GM19324 (cell line): ENCODE measurements at regions not wholly inside any gene's neighbourhood (a gene's known extent, or its start where the extent isn't known, plus 50 kb on each side); places are given as distances from the start of the nearest gene placed in this dataset.
"Not testable (repeated sequence)": the region's sequence is repeated elsewhere in the genome, so short reads cannot be mapped to it uniquely, and the experiment has no call there.

Source experiments
- ATAC-seq: cut with Tn5 transposase; IDR thresholded peaks from one replicate; pipeline ENCODE4 v1.9.1; 2021; ENCODE audit warnings: mild to moderate bottlenecking, moderate library complexity; ENCODE audit not compliant: unreplicated experiment, low FRiP score

DNA sequence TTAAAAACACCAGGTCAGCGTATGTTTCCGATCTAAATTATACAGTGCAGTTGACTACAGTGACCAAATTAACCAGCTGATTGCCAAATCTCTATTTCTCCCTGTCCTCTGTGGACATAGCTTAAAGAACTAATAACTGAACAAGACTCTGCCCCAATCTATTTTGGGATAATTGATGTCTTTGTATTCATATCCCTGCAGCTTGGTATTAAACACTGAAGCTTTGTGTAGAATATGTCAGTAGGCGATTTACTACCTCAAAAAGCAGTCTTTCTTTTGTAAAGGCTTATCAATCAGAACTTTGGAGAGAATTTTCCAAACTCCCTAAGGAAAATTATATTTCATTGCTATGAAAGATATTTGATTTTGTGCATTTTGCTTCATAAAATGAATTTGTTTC, 258.2 kb downstream of the SOX2 start:
- no peak for ATAC-seq

GRCh38 chr3:181971424-181971823, 259.7 kb downstream of the SOX2 start:
- no peak for ATAC-seq

GRCh38 chr3:181974198-181974597, 262.5 kb downstream of the SOX2 start:
- ATAC-seq, result no peak

DNA sequence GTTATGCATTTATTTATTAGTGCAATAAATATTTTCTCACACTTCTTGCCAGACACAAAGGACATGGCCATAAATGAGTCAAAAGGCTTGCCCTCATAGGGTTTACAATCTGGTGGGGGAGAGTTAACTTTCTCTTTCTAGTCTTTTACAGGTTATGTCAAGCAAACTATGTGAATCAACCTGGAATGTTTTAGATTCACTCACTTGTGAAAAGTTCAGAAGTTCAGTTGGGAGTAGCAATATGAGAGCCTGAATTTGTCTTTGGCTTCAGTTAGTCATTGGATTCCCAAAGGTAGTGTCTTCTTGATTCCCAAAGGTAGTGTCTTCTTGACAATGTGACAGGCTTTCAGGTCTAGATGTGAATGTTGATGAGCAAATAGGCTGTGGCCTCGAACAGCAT, 264.8 kb downstream of the SOX2 start:
- ATAC-seq, result no peak

- no peak for ATAC-seq
Observed at GRCh38 chr3:181985386-181985785, 273.7 kb downstream of the SOX2 start.

- ATAC-seq, result no peak
Observed at GRCh38 chr3:181987736-181988135, 276.0 kb downstream of the SOX2 start.

DNA sequence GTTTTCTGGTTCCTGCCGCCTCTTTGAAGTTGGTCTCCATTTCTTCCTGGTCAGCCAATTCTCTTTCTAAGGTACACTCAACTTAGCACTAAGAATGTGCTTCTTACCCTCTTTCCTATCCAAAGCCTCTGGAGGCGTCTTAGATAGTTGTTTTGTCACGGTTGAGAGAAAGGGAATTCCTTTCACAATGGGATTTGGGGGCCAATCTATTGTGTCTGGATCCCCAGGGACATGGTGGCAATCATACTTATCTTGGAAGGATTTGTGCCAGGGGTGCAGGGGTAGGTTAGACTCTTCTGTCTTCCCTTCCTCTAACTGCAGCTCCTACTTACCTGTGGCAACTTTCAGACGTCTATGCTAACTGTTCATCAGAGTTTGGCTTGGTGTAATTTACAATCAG, 287.1 kb downstream of the SOX2 start:
- no peak for ATAC-seq

DNA sequence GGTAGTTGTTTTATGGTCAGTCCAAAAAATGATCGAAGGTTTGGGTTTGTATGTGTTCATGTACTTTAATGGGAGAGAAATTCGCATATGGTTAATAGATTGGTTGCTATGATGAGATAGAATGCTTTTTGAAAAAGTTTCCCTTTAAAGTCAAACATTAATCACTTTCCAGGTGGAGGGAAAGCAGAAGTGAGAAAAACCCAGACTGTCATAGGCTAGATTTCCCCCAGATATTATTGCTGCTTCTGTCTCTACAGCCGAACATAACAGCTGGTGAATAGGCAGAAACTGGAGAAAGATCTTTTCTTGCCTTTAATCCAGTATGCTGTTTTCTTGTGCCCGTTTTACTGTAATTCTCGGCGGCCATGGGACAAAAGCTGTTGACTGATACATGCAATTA, 287.6 kb downstream of the SOX2 start:
- peak; percentile 74 for ATAC-seq

DNA sequence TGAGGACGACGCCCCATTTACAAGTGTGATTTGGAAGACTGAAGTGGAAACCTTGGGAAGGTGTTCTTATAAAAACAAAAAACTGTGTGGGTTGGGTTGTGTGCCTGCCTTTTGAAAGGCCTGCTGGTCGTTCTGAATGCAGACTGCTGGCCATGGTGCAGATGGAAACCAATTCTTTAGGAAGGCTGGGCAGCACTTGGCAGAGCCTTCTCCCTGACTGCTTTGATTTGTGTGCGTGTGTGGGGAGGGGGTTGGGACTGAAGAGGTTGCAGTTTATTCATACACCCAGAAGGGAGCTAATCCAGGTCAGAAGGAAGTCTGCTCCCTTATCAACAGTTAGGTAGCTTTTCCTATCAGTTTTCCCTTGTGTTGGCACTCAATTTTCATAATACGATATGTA, 288.7 kb downstream of the SOX2 start:
- ATAC-seq, result no peak

DNA sequence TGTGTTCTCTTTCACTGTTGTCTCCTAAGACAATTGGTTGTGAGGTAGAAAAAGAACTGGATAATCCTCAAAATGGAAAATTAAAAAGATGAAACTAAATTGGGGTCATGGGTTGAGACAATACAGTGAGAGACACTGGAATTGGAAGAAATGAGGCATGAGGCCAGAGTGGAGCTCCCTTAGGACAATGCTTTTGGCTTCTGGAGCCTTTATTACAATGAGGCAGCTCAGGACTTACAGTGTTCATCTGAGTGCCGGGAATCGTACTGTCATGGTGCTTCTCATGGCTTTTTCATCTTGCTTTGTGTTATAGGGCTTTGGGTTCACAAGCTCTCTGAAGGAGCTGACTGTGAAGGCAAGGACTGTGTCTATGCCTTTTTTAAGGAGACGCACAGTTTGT, 293.5 kb downstream of the SOX2 start:
- no peak for ATAC-seq

- ATAC-seq, result no peak
Observed at GRCh38 chr3:182005701-182006100, 294.0 kb downstream of the SOX2 start.

DNA sequence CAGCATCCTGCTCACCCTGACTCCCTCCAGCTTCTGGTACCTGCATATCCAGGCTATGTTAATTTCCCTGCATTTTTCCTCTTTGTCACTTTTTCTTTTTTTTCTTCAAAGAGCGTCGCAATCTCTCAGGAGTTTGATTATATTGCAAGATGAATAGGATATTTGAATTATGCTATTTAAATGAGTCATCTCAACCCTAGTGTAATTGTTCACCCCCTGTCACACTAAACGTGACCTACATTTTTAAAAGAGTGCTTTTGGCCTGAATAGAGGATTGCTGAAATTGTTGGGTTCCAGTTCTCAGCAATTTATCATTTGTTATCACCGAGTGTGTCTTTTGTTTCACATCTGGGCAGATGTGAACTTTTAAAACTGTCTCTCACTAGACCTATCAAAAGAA, 294.7 kb downstream of the SOX2 start:
- ATAC-seq, result no peak

- ATAC-seq, result no peak
Observed at GRCh38 chr3:182007441-182007840, 295.7 kb downstream of the SOX2 start.

DNA sequence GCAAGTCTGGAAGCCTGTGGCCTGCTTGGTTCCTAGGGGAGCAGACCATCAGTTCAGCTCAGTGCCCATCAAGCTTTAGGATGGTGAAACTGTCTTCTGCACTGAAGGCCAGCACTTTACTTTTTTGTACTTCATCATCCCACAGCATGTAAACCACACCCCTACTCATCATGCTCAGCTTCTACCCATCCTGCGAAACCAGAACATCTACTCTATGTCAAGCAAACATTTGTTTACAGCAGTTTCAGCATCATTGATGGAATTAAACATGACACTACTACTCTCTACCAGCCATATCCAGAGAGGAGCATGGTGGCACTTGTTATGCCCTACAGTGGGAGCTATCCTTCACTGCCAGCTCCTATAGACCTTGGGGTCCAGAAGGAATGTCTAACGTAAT, 306.6 kb downstream of the SOX2 start:
- no peak for ATAC-seq

DNA sequence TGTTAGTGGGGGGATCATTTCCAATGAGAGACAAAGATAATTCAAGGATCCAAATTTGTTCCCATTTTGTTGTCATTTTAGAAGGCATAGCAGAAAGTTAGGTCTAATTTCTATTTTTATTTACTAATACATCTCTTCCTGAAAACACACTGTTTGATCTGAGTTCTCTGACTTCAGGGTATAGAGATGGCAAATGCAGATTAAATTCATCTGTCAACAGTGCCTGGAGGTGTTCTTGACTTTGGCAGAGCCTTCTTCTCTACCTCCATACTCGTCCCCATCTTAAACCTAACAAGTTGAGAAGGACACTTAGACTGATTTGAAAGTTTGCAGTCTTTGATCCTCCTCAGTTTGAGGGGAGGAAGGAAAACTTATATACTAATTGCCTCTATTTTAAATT, 308.2 kb downstream of the SOX2 start:
- no peak for ATAC-seq

- no peak for ATAC-seq
Observed at GRCh38 chr3:182023843-182024242, 312.1 kb downstream of the SOX2 start.

DNA sequence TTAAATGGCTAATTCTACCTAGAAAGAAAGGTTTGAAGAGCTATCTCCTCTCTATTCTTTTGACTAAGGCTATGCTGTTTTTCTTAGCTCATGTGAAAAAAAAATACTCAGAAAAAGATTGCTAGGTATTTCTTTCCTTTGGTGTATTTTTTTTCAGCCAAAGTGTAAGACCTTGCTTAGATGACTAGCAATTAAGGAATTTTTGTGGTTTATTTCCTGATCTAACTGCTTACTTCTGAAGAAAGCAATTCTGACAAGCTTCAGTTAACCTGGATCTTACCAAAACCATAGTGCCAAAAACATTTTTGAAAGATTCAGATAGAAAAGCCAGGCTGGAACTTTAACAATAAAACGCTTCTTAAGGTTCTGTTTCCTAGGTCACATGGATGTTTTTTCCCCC, 315.6 kb downstream of the SOX2 start:
- ATAC-seq, result no peak

- no peak for ATAC-seq
Observed at GRCh38 chr3:182028081-182028480, 316.4 kb downstream of the SOX2 start.

DNA sequence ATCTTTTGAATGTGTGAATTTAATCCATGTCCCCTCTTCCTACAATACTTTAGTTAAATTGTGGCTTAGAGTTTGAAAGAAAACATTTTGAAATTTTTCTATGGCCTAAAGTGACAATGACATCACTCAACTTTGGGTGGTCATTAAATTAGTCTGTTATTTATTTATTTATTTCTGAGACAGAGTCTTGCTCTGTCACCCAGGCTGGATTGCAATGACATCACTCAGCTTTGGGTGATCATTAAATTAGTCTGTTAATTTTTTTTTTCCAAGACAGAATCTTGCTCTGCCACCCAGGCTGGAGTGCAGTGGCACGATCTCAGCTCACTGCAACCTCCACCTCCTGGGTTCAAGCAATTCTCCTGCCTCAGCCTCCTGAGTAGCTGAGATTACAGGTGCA, 322.5 kb downstream of the SOX2 start:
- ATAC-seq, result not testable (repeated sequence)

DNA sequence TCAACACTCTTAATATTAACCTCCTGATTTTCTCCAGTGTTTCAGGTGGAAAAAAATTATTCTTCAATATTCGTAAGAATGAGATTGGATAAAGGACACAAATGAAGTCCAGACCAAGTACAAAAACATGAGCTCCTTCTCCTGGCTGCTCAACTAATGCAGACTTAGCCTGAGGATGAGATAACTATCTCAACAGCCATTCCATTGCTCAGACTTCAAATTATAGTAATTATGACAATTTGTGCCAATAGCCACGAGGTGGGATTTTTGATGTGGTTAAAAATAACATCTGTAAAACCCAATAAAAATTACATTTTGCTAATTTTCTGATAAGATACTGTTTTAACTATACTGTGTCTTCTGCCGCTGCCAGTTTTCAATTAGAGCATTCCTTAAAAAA, 323.6 kb downstream of the SOX2 start:
- no peak for ATAC-seq

GRCh38 chr3:182036382-182036781, 324.7 kb downstream of the SOX2 start:
- no peak for ATAC-seq

DNA sequence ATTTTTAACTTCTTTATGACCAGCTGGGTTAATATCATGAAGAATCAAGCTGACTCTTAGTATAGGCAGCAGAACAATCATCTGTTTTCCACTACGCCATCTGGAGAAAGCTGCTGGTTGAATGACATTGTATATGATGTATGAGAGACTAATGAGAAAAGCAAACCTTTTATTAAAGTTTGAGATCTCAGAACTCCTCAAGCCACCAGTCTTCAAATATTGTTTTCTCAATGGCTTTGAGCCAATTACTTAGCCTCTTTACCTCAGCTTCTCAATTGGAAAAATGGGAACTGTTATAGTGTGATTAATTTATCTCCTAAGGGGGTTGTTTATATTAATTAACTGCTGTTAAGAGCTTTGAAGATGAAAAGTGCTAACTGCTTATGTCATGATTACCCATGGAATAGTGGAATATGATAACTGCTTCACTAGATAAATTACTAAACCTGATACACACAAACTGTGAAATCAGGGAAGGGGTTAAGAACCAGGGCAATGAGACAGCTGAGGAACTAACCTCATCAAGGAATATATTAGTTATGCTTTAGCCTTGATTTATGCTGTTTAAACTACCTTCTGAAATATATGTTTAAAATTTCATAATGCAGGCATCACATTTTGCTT, 330.1 kb downstream of the SOX2 start:
- no peak for ATAC-seq

- ATAC-seq, result no peak
Observed at GRCh38 chr3:182045736-182046135, 334.0 kb downstream of the SOX2 start.
